Body of pancreas (tissue), 4 donors: ENCODE measurements at regions not wholly inside any gene's neighbourhood (a gene's known extent, or its start where the extent isn't known, plus 50 kb on each side); places are given as distances from the start of the nearest gene placed in this dataset.

Source experiments
- CTCF ChIP-seq, 7 experiments: fragments of 450-650 bp in 4 of 7; fragments of 200-600 bp in 3 of 7; sonication (generic) in 3 of 7; IDR thresholded peaks; one replicate each; pipeline ENCODE4 v1.5.1; 2016 to 2019; ENCODE audit warnings: antibody characterized with exemption in 7 of 7
- POLR2A ChIP-seq, 3 donors: fragments of 450-650 bp; IDR thresholded peaks; one replicate each; pipeline ENCODE4 v1.6.1; 2016; ENCODE audit warnings: antibody characterized with exemption in 3 of 3, mild to moderate bottlenecking in 2 of 3

GRCh38 chr10:120145107-120145506 is 252.6 kb downstream of the SEC23IP start:
- TF ChIP-seq POLR2A (IDR thresholded peaks at IDR 0.05) (no peak), CTCF (IDR thresholded peaks at IDR 0.05) (no peak)
